Activated B cell treated with CpG ODN at 0.5 μM for 24 hours (primary cell): ENCODE measurements at regions not wholly inside any gene's neighbourhood (a gene's known extent, or its start where the extent isn't known, plus 50 kb on each side); places are given as distances from the start of the nearest gene placed in this dataset.

Source experiments
- ATAC-seq: fragments of 200-7000 bp; cut with Tn5 transposase; one replicate; pipeline ENCODE4 v1.10.0; 2021; ENCODE audit warnings: low read depth, mild to moderate bottlenecking, moderate library complexity
- CTCF ChIA-PET: fragments of 350-600 bp; sonication (Branson Sonifier 250); formaldehyde crosslinking; loops from one replicate; lab custom pipeline; 2021; ENCODE audit warnings: antibody characterized with exemption; lab: Charles Lee
- POLR2A ChIA-PET: fragments of 350-600 bp; sonication (Branson Sonifier 250); formaldehyde crosslinking; loops from one replicate; lab custom pipeline; 2021; ENCODE audit warnings: antibody characterized with exemption; lab: Charles Lee
- DNase-seq: peaks from one replicate; pipeline ENCODE4 v3.0.0; 2022
- H3K27ac Mint-ChIP-seq: one replicate; pipeline ENCODE4 v1.8.0; 2020; ENCODE audit warnings: mixed read lengths
- H3K27me3 Mint-ChIP-seq: one replicate; pipeline ENCODE4 v1.8.0; 2021; ENCODE audit warnings: mixed read lengths
- H3K36me3 Mint-ChIP-seq: one replicate; pipeline ENCODE4 v1.8.0; 2021; ENCODE audit warnings: low read depth, mixed read lengths
- H3K4me1 Mint-ChIP-seq: one replicate; pipeline ENCODE4 v1.8.0; 2021; ENCODE audit warnings: mixed read lengths
- H3K4me3 Mint-ChIP-seq: one replicate; pipeline ENCODE4 v1.8.0; 2020; ENCODE audit warnings: mild to moderate bottlenecking, mixed read lengths
- H3K9me3 Mint-ChIP-seq: one replicate; pipeline ENCODE4 v1.8.0; 2020; ENCODE audit warnings: mixed read lengths
- intact Hi-C: fragments of 100-400 bp; cut with micrococcal nuclease; formaldehyde crosslinking; loops from one replicate; pipeline ENCODE4 v1.15.1; 2024
- TF ChIP-seq, protein P1 (sequence below): fragments of 200-600 bp; IDR thresholded peaks from one replicate; pipeline ENCODE4 v1.8.0; 2022; ENCODE audit warnings: antibody characterized with exemption, mild to moderate bottlenecking

DNA sequence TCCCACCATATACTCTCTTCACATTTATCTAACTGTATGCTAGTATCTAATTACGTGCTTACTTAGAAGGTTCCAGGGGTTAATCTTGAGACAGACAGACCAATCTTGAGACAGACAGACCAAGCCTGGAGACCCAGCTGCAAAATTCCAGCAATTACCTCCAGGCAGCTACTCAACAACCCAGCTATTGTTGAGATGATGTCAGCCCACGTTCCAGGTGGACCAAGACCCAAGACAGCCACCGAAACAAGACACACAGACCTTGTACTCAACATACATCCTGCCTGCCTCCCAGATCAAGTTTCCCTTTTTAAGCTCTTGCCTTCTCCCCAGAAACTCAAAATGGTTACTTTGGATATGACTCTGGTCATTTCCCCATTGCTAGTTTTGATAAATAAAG, 64.9 kb upstream of the VASH1 start:
- CTCF ChIA-PET, result interaction anchor here (2.1 kb wide), 1 partner anchor 14 kb away, joined by 9 read pairs; no protein-coding TSS in a partner anchor
- Mint-ChIP-seq H3K4me1 (no peaks in the 10 kb centered on the region), H3K4me3 (no peak overlapping the region), H3K9me3 (no peaks in the 10 kb centered on the region), H3K27ac (no peak overlapping the region), H3K27me3 (peaks cover 3% of the 10 kb centered on the region), H3K36me3 (no peaks in the 10 kb centered on the region)
- TF ChIP-seq, protein P1, sequence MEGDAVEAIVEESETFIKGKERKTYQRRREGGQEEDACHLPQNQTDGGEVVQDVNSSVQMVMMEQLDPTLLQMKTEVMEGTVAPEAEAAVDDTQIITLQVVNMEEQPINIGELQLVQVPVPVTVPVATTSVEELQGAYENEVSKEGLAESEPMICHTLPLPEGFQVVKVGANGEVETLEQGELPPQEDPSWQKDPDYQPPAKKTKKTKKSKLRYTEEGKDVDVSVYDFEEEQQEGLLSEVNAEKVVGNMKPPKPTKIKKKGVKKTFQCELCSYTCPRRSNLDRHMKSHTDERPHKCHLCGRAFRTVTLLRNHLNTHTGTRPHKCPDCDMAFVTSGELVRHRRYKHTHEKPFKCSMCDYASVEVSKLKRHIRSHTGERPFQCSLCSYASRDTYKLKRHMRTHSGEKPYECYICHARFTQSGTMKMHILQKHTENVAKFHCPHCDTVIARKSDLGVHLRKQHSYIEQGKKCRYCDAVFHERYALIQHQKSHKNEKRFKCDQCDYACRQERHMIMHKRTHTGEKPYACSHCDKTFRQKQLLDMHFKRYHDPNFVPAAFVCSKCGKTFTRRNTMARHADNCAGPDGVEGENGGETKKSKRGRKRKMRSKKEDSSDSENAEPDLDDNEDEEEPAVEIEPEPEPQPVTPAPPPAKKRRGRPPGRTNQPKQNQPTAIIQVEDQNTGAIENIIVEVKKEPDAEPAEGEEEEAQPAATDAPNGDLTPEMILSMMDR, result no peak
- intact Hi-C loops, result no loop called here
- ATAC-seq (no peak), DNase-seq (no peak)
- POLR2A ChIA-PET, result no interaction called here

DNA sequence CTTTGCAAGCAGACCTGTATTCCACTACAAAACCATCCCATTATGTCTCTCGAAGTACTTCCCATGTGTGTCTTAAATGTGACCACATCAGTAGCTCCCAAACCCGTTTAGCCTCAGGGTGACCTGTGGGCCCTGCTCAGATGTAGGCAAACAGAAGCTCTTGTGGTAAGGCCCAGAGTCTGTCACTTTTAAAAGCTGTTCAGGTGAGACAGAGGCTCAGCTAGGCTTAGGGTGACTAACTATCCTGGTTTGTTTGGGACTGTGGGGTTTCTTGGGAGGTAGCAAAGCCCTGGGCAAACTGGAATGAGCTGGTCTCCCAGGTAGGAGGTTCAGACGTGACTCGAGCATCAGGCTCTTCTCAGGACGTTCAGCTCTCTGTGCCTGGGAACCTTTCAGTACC, 64.5 kb upstream of the VASH1 start:
- TF ChIP-seq, protein P1, result no peak
- ATAC-seq (no peak), DNase-seq (no peak)
- Mint-ChIP-seq H3K27me3 (peaks cover 3% of the 10 kb centered on the region), H3K27ac (no peak overlapping the region), H3K9me3 (no peaks in the 10 kb centered on the region), H3K4me1 (no peaks in the 10 kb centered on the region), H3K36me3 (no peaks in the 10 kb centered on the region), H3K4me3 (no peak overlapping the region)
- ChIA-PET POLR2A (no interaction called here), CTCF (interaction anchor here (2.1 kb wide), 1 partner anchor 13 kb away, joined by 9 read pairs; no protein-coding TSS in a partner anchor)
- intact Hi-C loops, result no loop called here

DNA sequence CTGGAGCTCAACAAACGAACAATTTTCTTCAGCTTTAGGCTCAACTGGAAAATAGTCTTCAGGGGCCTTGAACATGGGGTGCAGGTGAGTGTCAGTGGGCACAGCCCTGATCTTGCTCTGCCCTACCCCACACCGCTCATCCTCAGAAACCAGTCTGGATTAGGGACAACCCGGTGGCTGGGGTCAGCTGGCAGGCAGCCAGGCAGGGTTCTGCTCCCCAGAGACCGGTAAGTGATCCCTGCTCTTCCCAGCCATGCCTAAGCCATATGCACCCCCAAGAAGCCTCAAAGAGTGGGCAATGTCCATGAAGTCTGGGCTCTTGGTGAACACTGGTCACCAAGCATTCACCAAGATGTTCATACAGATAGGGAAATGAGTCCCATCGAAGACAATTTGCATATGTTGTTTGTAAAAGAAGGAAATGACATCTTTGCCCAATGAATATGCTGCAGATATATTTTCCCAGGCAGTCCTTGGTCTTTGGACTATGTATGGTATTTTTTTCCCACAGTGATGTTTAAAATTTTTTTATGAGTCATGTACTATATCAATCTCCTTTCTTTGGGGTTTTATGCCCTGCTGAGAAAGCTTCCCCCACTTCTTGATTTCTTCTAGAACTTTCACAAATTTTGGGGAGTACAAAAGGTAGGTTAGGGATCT, 63.9 kb upstream of the VASH1 start:
- Mint-ChIP-seq H3K27me3 (peaks cover 3% of the 10 kb centered on the region), H3K4me1 (no peaks in the 10 kb centered on the region), H3K36me3 (no peaks in the 10 kb centered on the region), H3K9me3 (no peaks in the 10 kb centered on the region), H3K4me3 (no peak overlapping the region), H3K27ac (no peak overlapping the region)
- intact Hi-C loops, result no loop called here
- TF ChIP-seq, protein P1, result no peak
- no peak for ATAC-seq
- no peak for DNase-seq
- ChIA-PET POLR2A (no interaction called here), CTCF (interaction anchor here (2.1 kb wide), 1 partner anchor 13 kb away, joined by 9 read pairs; no protein-coding TSS in a partner anchor)

GRCh38 chr14:76698191-76698590, 63.1 kb upstream of the VASH1 start:
- ChIA-PET POLR2A (no interaction called here), CTCF (interaction anchor here (2.1 kb wide), 1 partner anchor 12 kb away, joined by 9 read pairs; no protein-coding TSS in a partner anchor)
- H3K4me1 Mint-ChIP-seq, result no peaks in the 10 kb centered on the region
- DNase-seq (no peak), ATAC-seq (no peak)
- H3K27me3 Mint-ChIP-seq, result peaks cover 3% of the 10 kb centered on the region
- intact Hi-C loops, result no loop called here
- TF ChIP-seq, protein P1, result no peak
- H3K4me3 Mint-ChIP-seq, result no peak overlapping the region
- no peak overlapping the region for H3K27ac Mint-ChIP-seq
- no peaks in the 10 kb centered on the region for H3K36me3 Mint-ChIP-seq
- H3K9me3 Mint-ChIP-seq, result no peaks in the 10 kb centered on the region

GRCh38 chr14:76698631-76699030, 62.6 kb upstream of the VASH1 start:
- Mint-ChIP-seq H3K27me3 (peaks cover 3% of the 10 kb centered on the region), H3K4me3 (no peak overlapping the region), H3K4me1 (no peaks in the 10 kb centered on the region), H3K36me3 (no peaks in the 10 kb centered on the region), H3K9me3 (no peaks in the 10 kb centered on the region), H3K27ac (no peak overlapping the region)
- TF ChIP-seq, protein P1, result no peak
- no peak for DNase-seq
- CTCF ChIA-PET, result no interaction called here
- intact Hi-C loops, result no loop called here
- POLR2A ChIA-PET, result no interaction called here
- ATAC-seq, result no peak
